HG03354 (cell line): ENCODE measurements at regions not wholly inside any gene's neighbourhood (a gene's known extent, or its start where the extent isn't known, plus 50 kb on each side); places are given as distances from the start of the nearest gene placed in this dataset.
"Not testable (repeated sequence)": the region's sequence is repeated elsewhere in the genome, so short reads cannot be mapped to it uniquely, and the experiment has no call there.

ENCODE experiments used
- ATAC-seq: cut with Tn5 transposase; IDR thresholded peaks from one replicate; pipeline ENCODE4 v1.9.1; 2021; ENCODE audit warnings: mild to moderate bottlenecking; ENCODE audit not compliant: unreplicated experiment, poor library complexity, severe bottlenecking

DNA sequence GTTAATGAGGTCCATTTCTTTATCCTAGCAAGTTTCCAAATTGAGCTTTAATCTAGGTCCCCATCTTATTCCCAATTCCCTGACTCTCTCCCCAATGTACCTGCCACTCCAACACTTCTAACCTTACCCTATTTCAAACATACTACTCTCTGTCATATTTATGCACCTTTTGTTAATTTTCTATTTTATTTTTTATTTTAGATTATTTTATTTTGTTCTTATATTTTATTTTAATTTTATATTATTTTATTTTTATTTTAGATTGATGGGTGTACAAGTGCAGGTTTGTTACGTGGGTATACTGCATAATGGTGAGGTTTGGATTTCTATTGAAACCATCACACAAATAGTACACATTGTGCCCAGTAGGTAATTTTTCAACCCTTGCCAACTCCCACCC lies 333.9 kb upstream of the ERCC4 start:
- ATAC-seq = no peak

DNA sequence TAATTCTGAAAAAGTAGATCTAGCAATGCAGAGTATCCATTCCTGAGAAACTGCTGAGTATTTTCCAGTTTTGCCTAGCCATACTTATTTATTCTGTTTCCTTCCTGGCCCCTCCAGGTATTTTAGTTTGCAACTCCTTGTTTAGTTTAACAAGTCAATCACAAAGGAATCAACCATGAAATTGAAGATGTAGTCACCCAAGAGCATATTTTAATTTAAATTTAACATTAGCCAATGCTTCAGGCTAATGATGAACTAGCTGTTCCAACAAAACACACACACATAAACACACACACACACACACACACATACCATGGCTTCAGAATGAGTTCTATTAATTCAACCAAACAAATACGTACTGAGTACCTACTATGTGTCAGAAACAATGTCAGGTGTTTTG lies 332.8 kb upstream of the ERCC4 start:
- ATAC-seq = no peak

DNA sequence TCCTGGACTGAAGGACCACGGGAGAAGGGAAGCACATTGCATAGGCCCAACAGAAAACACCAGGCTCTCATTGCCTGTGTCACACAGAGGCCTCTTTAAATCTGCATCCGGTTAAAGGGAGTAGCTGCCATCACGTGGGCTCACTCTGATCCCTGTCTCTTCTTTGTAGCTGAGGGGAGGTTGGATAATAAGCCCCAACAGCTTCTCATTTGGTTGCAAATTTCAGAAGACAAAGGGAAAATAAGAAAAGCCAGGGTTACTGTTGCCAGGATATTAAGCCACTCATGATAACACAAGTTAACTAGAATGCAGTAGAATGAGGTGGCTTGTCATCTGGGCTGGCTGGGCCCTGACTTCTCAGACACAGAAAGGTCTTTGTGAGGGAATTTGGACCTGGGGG lies 325.1 kb upstream of the ERCC4 start:
- no peak for ATAC-seq

DNA sequence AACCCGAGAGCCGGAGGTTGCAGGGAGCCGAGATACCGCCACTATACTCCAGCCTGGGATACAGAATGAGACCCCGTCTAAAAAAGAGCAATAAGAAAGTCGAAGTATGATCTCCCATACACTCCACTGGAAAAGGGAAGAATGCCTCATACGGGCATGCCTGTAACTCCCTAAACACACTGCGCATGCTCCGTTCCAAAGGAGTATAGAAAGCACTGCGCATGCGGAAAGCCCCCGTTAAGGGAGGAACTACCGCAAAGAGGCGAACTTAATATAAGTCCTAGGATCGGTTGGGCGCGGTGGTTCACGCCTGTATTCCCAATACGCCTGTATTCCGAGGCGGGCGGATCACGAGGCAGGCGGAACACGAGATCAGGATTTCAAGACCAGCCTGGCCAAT lies 313.1 kb upstream of the ERCC4 start:
- no peak for ATAC-seq

DNA sequence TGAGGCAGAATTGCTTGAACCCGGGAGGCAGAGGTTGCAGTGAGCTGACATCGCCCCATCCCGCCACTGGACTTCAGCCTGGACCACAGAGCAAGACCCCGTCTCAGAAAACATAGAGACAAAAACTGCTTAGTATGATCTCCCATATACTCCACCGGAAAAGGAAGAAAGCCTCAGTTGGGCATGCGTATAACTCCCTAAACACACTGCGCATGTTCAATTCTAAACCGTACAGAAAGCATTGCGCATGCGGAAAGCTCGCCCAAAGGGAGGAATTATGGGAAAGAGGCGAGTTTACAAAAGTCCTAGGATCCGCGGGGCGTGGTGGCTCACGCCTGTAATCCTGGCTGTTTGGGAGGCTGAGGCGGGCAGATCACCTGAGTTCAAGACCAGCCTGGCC lies 312.7 kb upstream of the ERCC4 start:
- ATAC-seq = no peak

DNA sequence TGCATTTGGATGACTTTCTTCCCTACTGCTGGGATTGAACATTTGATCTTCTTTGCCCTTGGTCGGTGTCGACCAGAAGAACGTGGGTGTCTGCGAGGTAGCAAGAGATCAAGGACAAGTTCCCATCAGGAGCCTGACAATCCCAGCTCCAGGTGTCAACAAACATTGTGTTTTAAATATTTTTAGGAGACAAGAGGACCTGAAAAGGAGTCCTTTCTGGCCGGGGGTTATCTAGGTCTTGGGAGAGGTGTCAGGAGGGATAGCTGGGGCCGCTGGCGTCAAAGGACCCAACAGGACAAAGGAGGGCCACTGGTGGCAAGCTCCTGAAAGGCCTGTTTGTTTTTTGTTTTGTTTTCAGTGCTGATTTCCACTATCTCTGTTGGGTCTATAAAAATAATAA lies 308.4 kb upstream of the ERCC4 start:
- no peak for ATAC-seq

DNA sequence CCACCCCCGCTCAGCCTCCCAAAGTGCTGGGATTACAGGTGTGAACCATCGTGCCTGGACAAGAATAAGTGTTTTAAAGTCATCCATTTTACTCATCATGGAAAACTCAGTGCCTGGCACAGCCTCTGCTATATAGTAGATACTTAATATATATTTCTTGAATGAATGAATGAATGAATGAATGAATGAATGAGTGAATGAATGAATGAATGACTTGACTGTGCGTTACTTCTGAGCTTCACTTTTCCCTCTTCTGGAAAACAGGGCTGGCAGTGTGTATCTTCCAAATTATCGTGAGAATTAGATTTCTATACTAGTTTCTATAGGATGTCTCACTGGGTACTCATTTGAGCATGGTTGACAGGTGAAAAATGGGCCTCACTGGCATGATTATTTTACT lies 307.3 kb upstream of the ERCC4 start:
- no peak for ATAC-seq

DNA sequence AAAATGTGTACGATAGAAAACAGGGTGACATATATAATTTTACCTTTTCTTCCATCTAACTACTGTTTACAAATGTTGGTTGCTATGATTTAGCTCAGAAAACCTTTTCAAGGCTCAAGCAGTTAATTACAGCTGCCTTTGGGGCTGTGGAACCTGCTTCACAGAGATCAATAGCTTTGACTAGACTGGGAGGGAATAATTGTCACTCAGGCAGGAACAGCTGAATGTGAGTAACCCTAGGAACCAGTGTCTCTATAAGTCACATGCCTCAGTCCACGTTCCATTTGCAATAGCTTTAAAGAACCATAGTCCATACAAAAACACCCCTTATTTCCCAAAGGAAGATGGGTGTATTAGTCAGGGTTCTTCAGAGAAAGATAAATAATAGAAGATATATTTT lies 306.8 kb upstream of the ERCC4 start:
- no peak for ATAC-seq

DNA sequence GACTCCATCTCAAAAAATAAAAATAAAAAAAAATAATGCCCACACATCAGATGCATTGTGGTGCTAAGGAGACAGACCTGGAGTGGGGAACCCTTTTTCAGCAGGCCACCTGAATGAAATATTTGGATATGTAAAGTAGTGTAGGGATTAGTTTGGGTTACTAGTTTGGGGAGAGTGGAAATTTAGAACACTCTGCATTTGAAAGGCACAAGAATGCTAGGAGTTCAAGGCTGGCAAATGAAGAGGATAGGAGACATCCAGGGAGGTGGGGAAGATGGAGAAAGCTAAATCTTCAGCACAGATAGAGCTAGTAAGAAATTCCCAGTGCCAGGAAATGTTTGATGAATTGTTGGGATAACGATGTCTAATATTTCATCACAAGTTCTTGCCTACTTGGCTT lies 298.3 kb upstream of the ERCC4 start:
- no peak for ATAC-seq

DNA sequence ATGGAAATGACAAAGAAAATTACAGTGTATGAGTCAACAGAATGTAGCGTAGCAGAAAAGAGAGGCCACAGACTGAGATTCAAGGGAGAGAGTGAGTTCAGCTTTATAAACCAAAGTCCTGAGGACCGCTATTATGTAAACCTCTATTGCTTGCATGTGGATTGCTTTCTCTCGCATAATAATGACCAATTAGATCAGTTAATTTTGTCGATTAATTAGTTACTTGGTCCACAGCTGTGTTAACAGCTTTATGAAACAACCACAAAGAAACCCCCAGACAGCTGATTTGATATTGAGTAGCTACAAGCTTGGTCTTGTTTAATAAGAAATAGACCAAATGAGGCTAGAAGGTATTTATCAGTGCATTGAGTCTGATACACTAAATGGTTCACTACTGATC lies 291.8 kb upstream of the ERCC4 start:
- no peak for ATAC-seq

DNA sequence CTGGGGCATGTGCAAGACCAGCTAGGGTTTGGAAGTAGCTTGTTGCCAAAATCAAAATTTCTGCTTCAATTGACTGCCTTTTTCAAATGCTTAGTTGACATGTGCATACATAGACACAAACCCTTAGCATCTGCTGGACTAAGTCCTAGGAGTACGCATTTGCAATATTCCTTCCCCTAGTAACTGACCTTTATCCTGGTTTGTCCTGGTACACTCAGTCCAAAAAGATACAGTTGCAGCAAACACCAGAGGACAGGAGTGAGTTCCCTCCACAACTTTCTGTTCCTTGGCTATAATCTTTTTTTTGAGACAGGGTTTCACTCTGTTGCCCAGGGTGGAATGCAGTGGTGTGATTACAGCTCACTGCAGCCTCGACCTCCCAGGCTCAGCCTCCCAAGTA lies 290.2 kb upstream of the ERCC4 start:
- no peak for ATAC-seq

DNA sequence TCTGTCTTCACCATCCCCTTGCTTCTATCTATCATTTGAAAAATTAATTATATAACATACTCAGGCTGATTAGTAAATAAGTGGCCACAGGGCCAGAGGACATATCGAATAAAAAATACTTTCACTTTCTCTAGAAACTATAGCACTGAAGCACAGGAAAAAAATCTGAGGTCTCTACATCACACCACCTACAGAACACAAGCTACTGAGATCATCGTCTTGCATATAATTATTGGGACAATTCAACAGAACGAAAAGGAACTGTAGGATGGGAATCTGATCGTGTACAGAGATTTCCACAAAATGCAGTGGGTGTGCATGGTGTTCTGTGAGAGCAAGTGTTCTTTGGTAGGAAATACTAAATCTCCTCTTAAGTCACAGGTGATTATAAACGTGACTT lies 289.6 kb upstream of the ERCC4 start:
- no peak for ATAC-seq

DNA sequence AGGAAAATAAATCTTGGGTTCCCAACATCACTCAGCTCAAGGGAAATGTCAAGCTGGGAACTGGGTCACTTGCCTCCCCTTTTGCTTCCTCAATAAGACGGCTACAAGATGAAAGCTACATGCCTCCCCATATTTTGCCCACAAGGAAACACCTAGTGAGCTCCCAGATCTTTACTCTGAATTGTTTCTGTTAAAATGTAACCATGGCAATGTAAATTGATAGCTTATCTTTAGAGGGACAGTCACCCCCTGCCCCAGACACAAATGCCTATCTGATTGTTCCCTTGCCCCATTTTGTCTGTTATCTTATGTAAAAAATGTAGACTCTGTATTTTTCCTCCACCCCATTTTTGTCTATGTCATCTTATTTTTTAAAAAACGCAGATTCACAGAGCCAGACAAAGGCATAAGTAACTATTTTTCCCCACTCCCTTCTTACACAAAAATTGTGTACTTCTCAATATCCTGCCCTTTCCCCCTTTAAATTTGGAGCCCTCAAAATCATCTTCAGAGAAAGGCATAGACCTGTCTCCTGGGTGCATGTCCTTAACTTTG lies 288.7 kb upstream of the ERCC4 start:
- ATAC-seq = no peak

DNA sequence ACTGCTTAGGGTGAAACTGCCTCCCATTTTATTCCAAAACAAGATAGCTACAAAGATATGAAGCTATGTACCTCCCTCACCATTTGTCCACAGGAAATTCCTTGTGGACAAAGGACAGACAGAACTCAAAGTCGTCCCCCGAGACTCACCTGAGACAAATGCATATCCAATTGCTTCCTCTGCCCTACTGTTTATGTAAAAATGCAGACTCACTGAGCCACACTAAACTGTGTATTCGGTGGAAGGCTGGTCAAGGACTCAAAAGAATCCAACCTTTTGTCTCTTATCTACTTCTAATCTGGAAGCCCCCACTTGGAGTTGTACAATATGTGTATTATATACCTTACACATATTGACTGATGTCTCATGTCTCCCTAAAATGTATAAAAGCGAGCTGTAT lies 288.0 kb upstream of the ERCC4 start:
- no peak for ATAC-seq

DNA sequence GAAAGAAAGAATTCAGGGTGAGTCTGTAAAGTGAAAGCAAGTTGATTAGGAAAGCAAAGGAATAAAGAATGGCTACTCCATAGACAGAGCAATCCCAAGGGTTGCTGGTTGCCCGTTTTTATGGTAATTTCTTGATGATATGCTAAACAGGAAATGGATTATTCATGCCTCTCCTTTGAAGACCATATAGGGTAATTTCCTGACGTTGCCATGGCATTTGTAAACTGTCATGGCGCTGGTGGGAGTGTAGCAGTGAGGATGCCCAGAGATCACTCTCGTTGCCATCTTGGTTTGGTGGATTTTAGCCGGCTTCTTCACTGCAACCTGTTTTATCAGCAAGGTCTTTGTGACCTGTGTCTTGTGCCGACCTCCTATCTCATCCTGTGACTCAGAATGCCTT lies 287.4 kb upstream of the ERCC4 start:
- not testable (repeated sequence) for ATAC-seq

DNA sequence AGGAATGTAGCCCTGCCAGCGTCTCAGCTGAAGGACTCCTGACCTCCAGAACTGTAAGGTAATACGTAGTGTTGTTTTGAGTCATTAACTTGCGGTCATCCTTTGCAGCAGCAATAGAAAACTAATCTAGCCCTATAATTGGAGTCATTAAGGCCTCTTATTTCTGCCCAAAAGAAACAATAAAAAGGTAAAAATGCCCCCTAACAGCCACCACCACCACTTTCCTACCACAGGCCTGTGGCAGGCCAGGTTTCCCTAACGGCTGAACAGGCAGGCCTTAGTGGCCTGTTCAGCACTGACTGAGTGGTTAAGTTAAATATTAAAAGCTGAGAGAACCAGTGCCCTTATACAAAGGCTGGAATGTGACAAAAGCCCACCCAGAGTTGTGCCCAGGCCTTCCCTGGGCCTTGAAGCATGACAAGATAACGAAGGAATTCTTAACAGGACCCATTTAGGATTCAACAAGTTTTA lies 286.5 kb upstream of the ERCC4 start:
- no peak for ATAC-seq

DNA sequence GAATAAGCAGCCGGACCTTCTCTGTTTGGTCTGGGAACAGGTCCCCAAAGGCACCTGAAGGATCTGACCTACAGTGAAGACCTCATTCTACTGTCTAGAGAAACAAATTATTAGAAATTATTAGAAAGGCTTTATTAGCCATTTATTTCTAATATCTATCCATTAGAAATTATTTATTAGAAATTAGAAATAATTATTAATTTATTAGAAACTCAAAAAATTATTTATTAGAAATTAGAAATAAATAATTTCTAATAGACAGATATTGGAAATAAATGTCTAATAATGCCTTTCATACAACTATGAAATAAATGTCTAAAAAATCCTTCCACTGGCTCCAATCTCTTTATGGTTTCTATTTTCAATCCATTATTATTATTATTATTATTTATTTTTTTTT lies 285.7 kb upstream of the ERCC4 start:
- no peak for ATAC-seq

DNA sequence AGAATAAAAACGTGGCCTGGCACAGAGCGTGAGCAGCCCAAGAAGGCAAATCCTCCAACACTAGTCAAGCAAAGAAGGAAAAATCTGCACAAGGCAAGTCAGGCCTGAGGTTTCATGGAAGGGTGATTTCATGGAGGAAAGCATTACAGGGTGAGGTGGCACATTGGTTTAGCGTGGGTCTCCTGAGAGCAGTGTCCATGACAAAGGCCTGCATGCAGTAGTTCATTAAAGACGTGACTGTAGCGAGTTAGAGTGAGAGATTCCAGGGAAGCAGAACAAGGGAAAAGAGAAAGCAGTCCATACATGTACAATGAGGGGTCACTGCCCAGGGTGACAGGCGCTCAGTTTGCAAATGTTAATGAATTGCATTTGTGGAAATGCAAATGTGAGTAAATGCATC lies 285.0 kb upstream of the ERCC4 start:
- no peak for ATAC-seq

DNA sequence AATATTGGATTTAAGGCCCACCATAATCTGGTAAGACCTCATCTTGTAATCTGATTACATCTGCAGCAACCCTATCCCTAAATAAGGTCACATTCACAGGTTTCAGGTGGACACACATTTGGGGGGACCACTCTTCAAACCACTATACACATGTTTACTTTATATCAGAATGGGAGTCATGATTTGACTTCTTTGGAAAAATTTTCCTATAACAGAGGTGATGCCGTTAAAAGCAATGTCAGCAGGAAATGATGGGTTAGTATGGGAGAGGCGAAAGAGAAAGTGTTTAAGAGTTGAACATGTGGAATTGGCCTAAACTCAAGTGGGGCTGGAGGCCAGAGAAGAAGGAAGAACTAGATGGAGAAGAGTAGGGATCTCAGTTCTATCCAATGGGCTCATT lies 281.7 kb upstream of the ERCC4 start:
- ATAC-seq = no peak

DNA sequence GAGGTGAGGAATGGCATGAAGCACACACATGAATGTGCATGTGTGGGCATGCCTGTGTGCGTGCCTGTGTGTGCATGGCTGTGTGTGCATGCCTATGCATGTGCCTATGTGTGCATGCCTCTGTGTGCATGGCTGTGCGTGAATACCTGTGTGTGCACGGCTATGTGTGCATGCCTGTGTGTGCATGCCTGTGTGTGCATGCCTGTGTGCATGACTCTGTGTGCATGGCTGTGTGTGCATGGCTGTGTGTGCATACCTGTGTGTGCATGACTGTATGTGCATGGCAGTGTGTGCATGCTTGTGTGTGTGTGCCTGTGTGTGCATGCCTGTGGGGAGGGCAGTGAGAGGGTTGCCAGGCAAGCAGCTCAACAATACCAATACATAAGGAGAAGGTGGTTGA lies 276.5 kb upstream of the ERCC4 start:
- ATAC-seq = no peak

DNA sequence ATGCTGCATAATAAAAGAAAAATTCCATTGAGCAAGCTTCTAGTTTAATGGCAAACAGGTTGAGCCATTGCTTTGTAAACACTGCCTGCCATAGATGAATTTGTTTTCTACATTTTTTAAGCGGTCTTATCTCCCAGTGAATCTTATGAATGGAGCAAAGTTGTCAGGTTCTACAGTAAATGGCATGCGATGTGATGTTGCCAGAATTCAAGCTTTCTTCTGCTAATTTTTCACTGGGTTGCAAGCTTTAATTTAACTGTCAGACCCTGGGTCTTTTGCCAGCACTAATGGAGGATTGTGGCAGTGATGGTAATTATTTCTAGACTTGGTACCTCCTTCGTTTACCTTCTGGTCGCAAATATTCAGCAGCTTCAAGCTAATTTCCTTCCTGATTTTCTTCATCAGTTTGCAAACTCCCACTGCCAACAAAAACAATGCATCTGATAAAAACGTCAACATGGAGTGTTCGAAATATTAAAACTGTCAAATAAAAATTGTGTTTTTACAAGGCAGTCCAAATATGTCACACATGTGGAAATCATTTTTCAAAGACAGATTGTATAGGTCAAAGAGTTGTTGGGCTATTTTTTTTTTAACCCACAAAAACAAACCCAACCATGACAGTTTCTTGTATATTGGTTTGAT lies 274.2 kb upstream of the ERCC4 start:
- no peak for ATAC-seq

DNA sequence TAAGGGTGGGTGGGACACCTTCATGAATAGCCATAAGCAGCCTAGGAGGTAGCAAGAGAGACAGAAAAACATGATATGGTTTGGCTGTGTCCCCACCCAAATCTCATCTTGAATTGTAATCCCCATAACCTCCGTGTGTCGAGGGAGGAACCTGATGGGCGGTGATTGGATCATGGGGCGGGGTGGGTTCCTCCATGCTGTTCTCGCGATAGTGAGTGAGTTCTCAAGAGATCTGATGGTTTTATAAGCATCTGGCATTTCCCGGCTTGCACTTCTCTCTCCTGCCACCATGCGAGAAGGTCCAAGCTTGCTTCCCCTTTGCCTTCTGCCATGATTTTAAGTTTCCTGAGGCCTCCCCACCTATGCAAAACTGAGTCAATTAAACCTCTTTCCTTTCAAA lies 259.1 kb upstream of the ERCC4 start:
- ATAC-seq = no peak
